ENCODE measurements at regions not wholly inside any gene's neighbourhood (a gene's known extent, or its start where the extent isn't known, plus 50 kb on each side); places are given as distances from the start of the nearest gene placed in this dataset.
"Not testable (repeated sequence)": the region's sequence is repeated elsewhere in the genome, so short reads cannot be mapped to it uniquely, and the experiment has no call there.

DNA sequence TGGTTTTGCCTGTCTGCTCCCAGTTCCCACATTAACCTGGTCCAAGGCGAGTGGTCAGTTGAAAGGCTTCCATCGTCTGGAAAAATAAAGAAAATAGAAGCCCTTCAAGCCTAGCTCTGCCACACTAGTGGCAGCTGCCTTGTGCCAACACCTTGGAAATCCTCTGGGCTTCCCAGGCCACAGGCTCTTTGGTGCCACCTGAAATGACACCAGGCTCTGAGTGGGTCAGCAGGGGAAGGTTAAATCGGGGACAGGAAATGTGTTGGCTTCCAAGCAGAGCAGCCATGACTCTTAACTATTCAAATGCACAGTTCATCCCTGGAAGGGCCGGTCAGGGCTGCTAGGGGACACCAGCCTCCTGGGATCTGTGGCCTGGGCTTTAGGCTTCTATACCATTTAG is 558.7 kb downstream of the MATN1 start:
- DNase-seq: no peak

DNA sequence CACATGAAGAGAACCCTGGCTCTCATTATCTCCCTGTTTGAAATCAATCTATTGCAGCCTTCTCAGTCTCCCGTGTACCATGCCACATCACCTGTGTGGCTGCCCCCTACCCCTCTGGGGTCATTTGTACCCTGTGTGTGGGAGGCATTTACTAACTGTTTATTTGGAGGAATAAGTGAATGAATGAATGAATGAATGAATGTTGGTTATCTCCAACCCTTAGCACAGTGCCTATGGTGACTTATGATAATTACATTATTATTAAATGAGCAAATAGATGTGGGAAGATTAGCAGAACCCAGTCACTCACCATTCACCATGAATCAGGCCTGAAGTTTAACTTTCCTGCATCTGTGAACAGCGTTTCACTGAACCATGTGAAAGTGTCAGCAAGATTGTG is 560.8 kb downstream of the MATN1 start:
- DNase-seq: no peak

DNA sequence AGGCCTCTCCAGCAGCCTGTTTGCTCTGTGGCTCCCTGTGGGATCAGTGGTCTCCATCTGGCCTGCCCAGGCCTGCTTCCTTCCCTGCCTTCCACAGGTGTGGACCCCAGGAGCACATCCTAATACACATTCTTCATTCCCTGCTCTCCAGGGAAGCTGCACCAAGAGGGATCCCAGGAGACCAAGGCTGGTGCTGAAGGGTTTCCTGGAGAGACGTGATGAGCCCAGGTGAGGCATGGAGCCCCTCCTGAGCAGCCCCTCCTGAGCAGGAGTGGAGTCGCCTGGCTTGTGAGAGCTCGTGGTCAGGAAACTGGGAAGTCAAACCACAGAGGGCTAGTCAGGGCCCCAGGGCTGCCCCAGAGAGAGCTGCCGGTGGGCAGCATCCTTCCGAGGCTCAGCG is 561.4 kb downstream of the MATN1 start:
- DNase-seq: no peak

DNA sequence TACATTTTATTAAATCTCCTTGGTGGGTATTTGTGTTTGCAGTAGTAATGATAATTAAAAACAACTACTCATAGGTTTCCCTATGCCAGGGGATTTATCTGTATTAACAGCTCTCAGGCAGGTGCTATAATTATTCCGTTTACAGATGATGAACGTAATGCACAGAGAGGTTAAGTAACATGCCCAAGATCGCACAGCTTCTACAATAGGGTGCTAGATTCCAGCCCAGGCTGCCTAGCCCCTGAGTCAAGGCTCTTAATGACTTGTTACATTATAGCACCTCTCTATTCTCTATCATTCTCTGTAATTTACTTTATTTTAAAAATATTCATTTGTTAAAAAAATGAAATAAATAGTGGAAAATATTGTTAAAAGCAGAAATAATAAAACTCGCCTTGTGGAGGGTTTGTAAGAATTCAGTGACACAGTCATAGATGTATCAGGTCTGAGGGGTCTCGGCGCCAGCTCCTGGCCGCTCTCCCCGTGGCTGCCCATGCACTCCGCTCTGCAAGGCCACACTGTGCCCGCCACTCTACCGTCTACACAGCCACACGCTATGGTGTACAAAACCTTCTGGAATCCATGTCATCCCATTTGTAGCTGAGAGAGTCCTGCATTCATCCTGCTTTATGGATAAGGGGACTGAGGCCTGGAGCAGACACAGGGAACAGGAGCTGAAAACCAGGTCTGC is 562.2 kb downstream of the MATN1 start:
- DNase-seq: no peak

DNA sequence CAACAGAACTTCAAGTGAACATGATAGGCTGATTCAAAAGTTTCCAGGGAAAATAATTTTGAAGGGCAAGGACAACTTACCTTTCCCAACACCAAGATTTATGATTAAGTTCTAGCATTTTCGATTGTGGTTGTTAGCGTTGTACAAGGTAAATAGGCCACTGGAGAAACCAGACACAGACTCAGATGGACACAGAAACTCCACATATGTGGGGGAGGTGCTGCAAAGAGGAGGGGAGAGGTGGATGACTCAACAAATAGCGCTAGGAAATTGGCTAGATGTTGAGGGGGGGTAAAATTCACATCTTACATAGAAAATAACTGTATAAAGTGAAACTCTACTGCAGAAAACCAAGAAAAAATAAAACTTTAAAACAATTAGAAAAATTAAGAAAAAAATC is 564.4 kb downstream of the MATN1 start:
- no peak for DNase-seq

DNA sequence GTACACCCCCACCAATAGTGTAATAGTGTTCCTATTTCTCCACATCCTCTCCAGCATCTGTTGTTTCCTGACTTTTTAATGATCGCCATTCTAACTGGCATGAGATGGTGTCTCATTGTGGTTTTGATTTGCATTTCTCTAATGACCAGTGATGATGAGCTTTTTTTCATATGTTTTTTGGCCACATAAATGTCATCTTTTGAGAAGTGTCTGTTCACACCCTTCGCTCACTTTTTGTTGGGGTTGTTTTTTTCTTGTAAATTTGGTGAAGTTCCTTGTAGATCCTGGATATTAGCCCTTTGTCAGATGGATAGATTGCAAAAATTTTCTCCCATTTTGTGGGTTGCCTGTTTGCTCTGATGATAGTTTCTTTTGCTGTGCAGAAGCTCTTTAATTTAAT is 567.7 kb downstream of the MATN1 start:
- DNase-seq: not testable (repeated sequence)

DNA sequence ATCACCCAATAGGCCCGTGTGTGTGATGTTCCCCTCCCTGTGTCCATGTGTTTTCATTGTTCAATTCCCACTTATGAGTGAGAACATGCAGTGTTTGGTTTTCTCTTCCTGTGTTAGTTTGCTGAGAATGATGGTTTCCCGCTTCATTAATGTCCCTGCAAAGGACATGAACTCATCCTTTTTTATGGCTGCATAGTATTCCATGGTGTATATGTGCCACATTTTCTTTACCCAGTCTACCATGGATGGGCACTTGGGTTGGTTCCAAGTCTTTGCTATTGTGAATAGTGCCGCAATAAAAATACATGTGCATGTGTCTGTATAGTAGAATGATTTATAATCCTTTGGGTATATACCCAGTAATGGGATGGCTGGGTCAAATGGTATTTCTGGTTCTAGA is 568.1 kb downstream of the MATN1 start:
- DNase-seq: not testable (repeated sequence)

DNA sequence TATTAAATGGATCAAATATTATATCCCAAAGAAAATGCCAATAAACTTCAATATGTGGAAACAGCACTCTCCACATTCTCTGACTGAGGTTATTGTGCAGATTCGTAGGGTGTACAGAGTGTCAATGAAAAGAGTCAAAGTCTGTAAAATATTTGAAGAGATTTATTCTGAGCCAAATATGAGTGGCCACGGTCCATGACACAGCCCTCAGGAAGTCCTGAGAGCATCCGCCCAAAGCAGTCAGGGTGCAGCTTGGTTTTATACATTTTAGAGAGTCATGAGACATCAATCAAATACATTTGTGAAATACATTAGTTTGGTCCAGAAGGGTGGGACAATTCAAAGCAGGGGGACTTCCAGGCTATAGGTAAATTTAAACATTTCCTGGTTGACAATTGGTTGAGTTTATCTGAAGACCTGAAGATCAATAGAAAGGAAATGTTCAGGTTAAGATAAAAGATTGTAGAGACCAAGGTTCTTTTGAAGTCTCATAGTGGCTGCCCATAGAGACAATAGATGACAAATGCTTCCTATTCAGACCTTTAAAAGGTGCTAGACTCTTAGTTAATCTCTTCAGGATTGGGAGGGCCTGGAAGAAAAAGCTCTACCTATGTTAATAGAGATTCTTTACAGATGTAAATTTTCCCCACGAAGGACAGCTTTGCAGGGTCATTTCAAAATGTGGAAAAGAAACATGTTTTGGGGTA is 569.5 kb downstream of the MATN1 start:
- DNase-seq: no peak

DNA sequence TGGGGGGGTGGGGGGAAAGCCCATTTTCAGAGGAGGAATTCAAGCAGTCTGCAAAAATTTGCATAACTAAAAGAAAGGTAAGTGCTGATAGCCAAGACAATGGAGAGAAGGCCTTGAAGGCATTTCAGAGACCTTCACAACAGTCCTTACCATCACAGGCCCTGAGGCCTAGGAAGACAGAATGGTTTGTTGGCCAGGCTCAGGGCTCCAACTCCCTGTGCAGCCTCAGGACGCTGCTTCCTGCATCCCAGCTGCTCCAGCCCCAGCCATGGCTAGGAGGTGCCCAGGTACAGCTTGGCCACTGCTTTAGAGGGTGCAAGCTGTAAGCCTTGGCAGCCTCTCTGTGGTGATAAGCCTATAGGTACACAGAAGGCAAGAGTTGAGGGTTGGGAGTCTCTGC is 571.6 kb downstream of the MATN1 start:
- no peak for DNase-seq

DNA sequence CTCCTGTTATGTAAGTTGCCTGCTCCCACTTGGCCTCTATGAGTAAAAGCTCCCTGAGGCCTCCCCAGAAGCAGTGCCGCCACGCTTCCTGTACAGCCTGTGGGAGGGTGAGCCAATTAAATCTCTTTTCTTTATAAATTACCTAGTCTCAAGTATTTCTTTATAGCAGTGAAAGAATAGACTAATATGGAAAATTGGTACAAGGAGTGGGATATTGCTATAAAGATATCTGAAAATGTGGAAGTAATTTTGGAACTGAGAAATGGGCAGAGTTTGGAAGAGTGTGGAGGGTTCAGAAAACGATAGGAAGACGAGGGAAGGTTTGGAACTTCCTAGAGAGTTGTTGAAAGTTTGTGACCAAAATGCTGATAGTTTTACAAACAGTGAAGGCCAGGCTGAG is 572.3 kb downstream of the MATN1 start:
- DNase-seq: no peak

DNA sequence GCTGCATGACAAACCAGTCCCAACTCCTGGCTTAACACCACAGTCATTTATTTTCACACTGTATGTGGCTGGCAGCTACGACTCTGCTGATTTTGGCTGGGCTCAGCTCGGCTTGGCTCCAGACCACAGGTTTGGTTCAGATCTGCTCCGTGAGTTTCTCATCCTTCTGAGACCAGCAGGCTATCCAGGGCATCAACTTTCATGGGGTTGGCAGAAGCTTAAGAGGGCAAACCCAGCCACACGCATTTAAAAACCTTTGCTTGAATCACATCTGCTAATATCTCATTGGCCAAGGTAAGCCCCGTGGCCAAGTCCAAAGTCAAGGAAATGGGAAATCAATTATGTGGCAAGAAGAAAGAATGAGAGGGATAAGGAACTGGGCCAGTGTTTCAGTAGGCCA is 574.2 kb downstream of the MATN1 start:
- no peak for DNase-seq

DNA sequence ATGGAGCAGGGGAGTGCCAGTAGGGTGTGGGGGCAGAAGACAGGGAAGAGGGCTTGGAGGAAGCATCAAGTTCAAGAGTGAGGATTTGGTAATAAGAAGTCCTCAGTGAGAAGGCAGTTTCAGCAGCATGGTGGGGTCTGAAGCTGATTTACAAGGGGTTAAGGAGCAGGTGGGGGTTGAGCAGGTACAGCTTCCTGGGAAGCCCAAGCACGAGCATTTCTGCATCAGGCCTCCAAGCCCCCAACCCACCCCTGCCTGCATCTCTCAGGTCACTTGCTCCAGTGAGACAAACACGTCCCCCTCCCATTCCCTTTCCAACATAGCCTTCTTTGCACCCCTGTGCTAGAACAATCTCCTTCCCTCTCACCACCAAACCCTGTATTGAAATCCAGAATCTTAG is 574.7 kb downstream of the MATN1 start:
- no peak for DNase-seq

DNA sequence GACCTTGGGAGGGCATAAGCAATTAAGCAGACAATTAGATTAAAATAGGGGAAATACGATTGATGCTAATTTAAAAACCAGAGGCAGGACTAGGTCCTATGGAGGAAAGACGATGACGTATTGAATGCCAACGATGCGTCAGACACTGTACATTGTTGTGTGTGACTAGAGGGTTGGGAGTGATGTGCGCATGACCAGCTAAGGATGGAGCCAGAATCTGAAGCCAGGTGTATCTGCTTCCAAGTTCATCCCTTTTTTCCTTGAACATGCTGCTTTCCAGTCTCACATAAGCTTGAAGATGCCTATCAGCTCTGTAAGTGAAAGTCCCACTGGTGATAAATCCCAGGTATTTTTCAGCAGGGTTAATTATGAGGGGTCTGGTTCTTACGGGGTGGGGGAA is 576.2 kb downstream of the MATN1 start:
- no peak for DNase-seq

DNA sequence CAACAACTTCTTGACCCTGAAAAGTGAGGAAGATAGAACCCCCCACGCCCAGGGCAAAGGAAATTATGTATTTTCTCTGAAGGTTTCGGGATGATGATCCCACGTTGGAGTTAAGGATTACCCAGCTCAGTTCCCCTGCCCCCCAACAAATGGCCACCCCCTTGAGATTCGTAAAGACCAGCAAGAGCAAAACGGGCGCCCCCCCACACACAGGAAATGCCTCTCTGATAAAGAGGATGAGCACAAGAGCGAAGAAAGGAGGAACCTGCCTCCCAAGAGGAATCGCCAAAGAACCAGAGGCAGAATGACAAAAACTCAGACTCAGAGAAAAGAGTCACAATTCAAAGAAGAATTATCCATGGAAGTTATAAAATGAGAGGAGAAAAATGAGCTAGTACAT is 576.9 kb downstream of the MATN1 start:
- no peak for DNase-seq

DNA sequence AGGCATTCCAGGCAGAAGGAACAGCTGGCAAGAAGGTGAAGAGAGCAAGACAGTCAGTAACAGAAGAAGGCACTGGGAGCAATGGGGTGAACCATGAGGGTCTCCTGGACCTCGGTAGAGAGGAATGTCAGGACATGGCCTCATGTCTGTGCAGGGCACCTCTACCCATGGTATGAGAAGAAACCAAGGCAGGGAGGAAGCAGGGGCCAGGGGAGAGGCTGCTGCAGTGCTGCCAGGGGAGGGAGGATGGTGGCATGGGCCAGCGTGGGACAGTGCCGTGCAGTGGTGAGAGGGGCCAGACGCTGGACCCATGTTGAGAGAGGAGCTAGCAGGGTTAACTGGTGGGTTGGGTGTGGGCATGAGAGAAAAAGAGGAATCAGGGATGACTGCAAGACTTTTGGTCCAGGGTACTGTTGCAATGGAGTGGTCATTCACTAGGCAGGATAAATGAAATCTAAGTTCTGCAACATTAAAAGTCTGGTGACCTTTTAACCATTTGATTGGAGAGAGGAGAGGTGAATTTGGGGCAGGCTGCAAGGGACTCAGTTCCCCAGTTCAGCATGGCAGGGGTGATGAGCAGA is 577.6 kb downstream of the MATN1 start:
- DNase-seq: no peak

DNA sequence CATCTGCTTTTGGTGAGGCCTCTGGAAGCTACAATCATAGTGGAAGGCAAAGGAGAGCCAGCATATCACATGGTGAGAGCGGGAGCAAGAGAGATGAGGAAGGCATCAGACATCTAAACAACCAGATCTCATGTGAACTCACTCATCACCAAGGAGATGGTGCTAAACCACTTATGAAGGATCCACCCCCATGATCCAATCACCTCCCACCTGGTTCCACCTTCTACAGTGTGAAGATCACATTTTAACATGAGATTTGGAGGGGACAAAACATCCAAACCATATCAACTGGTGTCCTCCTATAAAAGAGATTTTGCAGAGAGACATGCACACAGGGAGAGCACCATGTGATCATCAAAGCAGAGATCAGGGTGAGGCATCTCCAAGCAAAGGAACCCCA is 578.6 kb downstream of the MATN1 start:
- DNase-seq: no peak

DNA sequence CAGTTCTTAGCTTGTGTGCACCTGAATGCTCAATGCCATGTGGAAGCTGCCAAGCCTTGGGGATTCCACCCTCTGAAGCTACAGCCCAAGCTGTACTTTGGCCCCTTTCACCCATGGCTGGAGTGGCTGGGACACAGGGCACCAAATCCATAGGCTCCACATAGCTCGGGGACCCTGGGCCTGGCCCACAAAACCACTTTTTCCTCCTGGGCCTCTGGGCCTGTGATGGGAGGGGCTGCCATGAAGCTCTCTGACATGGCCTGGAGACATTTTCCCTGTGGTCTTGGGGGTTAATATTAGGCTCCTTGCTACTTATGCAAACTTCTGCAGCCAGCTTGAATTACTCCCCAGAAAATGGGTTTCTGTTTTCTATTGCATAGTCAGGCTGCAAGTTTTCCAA is 579.9 kb downstream of the MATN1 start:
- DNase-seq: no peak

DNA sequence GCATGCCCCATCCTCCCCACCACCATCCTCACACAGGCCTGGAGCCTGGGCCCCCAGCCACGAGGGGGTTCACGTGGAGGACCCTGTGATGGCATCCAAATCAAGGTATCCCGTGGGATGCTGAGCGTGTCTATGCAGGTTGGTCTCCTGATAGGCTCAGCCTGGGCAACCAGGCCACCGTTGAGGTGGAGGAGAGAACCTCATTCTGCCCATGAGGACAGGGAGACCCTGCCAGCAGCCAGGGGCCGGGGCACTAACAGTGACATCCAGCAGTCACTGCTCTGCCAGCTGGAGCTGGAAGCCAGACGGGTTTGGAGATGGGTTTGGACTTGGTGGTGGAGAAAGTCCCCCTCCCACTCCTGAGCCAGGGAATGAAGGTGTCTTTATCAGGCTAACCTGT is 582.8 kb downstream of the MATN1 start:
- no peak for DNase-seq

DNA sequence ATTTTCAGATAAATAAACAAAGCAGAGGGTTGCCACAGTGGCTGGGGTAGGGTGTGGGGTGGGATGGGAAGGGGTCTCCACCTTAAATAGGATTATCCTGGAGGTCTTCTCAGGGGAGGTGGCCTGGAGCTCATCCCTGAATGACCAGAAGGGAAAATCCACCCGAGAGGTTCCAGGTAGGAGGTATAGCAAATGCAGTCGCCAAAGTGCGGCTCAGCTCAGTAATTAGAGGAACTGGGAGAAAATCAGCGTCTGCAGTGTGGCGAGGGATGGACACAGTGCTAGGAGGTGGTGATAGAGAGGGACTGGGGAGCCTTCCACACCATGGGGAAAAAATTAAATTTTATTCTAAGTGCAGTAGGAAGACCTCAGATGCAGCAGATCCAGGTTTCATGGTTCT is 584.5 kb downstream of the MATN1 start:
- DNase-seq: no peak

DNA sequence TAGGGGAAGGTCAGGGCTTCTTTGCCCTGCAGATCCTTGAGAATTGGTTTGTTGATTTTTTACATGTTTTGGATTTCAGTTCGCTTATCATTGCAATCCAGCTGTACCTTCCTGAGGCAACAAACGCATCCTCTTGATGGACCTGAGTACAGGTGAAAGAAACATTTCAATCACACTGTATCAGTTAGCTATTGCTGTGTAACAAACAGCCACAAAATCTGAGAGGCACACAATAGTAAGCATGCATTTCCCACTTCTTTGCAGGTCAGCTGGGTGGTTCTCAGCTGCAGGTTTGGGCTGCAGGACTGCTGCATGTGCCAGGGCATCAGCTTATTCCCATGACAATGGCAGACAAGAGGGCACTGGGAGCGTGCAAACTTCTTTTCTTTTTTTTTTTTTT is 586.4 kb downstream of the MATN1 start:
- DNase-seq: no peak

DNA sequence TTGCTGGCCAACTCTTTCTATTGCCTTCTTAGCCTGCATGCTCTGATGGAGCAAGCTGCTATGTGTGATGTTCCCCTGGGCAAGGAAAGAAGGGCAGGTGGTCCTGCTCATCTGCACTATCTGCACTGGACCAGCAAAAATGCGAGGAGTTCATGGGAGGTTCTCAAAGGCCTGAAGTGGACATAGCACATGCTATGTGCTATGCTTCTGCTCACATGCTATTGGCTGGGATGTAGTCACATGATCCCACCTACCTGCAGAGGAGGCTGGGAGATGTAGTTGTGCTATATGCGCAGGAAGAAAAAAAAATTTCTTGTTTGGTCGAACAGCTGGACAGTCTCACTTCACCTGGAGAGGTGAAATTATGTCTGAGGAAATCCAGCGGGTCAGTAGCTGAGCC is 587.7 kb downstream of the MATN1 start:
- DNase-seq: no peak

DNA sequence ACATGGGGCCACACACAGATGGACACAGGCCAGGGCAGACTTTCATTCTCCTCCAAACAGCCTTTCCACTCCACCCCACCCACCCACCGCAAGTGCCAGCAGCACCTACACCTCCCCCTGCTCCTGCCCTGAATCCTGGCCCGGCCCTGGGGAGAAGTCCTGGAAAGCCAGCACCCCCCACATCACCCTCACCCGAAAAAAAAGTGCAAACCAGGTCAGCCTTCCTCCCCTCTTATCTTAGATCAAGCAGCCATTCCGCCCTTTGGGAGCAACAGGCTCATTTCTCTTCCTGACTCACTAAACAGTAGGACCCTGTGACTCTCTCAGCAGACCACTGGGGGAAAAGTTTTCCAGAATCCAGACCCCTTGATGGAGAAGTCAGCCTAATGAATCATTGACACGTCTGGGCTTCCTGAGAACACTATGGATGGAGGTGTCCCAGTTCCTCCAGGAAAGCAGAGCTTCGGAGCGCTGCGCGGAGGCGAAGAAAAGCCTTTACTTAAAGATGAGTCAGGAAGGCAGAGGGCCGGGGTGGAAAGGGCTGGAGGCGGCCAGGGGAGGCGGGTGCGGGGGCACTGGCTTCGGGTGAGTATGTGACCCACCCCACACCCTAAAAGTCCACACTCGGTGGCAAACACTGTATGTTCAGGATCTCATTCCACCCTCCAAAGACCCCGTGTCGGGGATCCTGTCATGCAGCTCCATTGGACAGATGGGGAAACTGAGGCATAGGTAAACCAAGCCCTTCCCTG is 588.7 kb downstream of the MATN1 start:
- DNase-seq: no peak

DNA sequence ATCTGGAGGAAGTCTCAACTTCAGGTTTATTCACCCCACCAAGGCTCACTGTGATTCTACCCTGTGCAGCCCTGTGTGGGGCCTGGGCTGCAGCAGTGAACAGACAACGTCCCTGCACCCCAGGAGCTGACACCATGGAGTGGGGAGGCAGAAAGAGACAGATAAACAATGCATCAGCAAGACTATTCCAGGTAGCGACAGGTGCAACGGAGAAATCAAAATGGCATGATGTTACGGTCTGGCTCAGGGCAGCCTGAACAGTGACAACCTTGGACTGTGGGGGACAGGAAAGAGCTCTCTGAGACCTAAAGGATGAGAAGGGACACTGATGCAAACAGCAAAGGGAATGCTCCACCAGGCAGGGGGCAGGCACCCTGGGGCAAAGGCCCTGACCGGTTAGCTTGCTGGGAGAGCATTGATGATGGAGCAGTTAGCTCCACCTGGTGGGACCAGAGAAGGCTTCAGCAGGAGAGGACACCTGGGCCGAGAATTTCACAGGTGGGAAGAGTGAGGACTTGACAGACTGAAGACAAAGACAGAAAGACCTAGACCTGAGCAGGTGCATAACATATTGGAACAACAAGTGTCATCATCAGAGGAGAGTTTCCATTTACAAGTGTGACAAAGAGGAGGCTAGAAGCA is 589.9 kb downstream of the MATN1 start:
- DNase-seq: no peak

All from NCI-H1092 (cell line).